AG09319 (cell line): ENCODE measurements at regions not wholly inside any gene's neighbourhood (a gene's known extent, or its start where the extent isn't known, plus 50 kb on each side); places are given as distances from the start of the nearest gene placed in this dataset.
"Not testable (repeated sequence)": the region's sequence is repeated elsewhere in the genome, so short reads cannot be mapped to it uniquely, and the experiment has no call there.

ENCODE experiments used
- DNase-seq: peaks from one replicate; pipeline ENCODE4 v3.0.0-alpha.2; 2010; ENCODE audit warnings: low read depth; ENCODE audit errors: extremely low read depth
- CTCF ChIP-seq: IDR thresholded peaks from 2 replicates; pipeline ENCODE4 v1.5.1; 2011; ENCODE audit warnings: low read depth, mild to moderate bottlenecking, inconsistent platforms, low read length, moderate library complexity

DNA sequence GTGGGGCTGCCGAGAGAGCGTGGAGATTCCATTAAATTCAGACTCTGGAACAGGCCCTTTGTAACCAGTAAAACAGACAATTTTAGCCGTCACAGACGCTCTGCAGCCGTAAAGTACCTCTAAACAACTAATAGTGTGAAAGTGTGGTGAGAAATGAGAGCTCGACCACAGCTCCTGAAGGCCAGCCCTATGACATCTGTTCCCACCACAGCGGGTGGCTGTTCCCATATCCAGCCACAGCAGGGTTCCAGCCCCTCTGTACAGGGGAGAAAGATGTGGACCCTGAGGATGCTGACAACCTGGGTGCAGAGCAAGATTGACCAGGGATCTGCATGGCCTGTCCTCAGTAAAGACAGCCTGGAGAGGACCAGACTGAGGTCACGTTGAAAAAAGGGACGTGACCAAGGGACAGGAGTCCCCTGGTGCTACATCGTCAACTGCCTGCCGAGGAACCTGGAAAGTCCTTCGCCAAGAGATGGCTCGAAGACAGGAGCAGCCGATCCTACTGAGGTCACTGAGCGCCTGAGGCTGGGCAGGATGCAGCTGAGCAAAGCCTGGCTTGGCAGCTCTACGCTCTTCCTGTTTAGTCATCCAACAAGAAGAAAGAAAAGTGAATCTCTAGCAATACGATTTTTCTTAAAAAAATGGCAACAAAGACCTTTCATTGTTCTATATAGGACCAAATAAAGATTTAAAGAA, 831.7 kb downstream of the RNF144A start:
- DNase-seq: no peak
- no peak for TF ChIP-seq CTCF

GRCh38 chr2:7749895-7750559, 832.8 kb downstream of the RNF144A start:
- TF ChIP-seq CTCF: no peak
- DNase-seq: no peak

DNA sequence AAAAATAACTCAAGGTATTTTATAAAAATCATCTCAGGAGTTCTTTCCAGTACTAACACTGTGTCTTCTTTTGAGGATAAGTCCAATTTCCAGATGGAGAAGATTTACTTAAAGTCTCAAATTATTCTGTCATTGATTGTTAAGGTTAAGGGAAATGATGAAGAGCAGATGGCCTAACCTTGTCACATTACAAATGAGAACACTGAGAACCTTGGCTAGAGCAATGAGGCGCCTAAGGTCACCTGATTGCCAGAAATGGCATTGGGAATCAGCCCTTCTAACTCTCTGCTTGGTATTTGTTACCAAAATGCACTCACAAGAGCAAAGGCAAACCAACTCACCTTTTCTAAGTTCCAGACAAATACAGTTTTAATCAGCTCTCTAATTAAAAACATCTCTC, 835.1 kb downstream of the RNF144A start:
- DNase-seq: no peak
- no peak for TF ChIP-seq CTCF

GRCh38 chr2:7753777-7754176, 836.6 kb downstream of the RNF144A start:
- TF ChIP-seq CTCF: no peak

DNA sequence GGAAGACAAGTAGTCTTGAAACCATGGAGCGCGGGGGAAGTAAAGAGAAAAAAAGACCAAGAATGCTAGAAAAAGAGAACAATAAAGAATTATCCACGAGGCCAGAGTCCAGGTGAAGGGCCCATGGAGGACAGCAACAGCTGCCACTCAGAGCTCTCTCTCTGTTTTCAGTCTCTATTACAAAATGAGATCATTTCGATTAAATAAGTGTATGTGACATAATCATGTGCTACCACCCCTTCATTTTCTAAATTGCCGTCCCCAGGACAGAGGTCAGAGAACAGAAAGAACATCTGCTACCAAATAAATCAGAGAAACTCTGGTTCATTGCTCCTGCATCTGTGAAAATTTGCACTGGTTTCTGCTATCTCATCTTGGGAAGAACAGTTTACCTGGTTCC, 838.7 kb downstream of the RNF144A start:
- no peak for DNase-seq
- no peak for TF ChIP-seq CTCF

More at GRCh38 chr2:7753777-7754176, 836.6 kb downstream of the RNF144A start:
- no peak for DNase-seq

DNA sequence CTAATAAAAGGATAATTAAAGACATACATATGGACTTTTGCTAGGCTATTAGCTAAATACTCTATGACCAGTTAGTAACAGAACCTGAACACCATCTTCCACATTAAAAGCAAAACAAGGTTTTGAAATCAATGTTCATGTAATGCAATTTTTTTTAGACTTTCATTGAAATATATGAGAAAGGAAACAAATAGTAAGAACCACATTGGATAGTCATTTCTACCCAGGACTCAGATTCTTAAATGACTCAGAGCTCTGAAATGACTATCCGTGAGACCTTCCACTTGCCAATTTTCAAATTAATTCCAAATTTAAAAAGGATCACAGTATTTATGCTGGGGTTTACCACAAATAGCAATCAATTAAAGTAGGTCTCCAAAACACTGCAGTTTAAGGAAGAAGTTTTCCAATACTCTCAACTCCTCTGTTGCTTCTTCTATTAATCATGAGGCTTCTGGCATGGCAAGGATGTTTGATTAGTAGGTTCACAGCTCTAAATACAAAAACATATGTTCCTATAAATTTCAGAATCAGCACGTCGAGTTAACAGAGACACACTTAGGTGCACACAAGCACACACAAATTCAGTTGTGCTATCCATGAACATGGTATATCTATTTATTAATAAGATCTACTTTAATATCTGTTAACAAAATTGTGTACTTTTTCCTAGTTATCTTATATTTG, 841.0 kb downstream of the RNF144A start:
- TF ChIP-seq CTCF: no peak
- peak; percentile 71 for DNase-seq

DNA sequence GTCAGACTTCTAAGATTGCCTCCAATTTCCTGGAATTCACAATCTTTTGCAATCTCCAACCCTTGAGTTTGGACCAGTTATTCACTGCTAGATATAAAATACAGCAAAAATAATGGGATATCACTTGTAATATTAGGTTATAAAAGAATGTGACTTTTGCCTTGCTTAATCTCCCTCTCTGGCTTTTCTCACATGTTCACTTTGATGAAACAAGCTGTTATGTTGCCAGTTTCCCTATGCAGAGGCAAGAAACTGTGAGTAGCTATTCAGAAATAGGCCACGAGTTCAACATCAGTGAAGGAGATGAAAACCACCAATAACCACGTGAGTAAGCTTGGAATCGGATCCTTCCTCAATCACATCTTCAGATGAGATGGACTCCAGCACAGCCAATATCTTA, 842.7 kb downstream of the RNF144A start:
- no peak for DNase-seq
- TF ChIP-seq CTCF: no peak

- not testable (repeated sequence) for DNase-seq
Measured at GRCh38 chr2:7763418-7763817, 846.2 kb downstream of the RNF144A start.
